GM19324 (cell line): ENCODE measurements at regions not wholly inside any gene's neighbourhood (a gene's known extent, or its start where the extent isn't known, plus 50 kb on each side); places are given as distances from the start of the nearest gene placed in this dataset.

Experiments
- ATAC-seq: cut with Tn5 transposase; IDR thresholded peaks from one replicate; pipeline ENCODE4 v1.9.1; 2021; ENCODE audit warnings: mild to moderate bottlenecking, moderate library complexity; ENCODE audit not compliant: unreplicated experiment, low FRiP score

DNA sequence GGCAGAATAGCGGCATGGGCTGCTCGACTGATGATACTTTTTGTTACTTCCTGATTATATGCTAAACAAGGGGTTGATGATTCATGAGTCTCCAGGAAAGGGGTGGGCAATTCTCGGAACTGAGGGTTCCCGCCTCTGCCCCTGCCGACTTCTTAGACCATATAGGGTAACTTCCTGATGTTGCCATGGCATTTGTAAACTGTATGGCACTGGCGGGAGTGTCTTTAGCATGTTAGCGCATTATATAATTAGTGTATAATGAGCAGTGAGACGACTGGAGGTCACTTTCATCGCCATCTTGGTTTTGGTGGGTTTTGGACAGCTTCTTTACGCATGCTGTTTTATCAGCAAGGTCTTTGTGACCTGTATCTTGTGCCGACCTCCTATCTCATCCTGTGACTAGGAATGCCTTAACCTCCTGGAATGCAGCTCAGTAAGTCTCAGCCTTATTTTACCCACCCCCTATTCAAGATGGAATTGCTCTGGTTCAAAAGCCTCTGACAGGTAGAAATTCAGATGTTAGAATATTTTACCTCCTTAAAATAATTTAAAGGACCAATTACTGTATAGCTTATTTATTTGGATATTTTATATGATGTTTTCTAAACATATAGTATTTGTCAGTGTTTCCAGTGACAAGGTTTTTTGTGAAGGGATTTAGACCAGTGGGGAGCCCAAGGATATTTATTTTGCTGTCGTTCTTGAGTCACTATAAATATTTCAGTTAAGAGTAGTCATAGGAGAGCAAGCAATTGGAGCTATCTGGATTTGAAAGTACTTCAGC is 90.1 kb upstream of the PIK3CG start:
- no peak for ATAC-seq

DNA sequence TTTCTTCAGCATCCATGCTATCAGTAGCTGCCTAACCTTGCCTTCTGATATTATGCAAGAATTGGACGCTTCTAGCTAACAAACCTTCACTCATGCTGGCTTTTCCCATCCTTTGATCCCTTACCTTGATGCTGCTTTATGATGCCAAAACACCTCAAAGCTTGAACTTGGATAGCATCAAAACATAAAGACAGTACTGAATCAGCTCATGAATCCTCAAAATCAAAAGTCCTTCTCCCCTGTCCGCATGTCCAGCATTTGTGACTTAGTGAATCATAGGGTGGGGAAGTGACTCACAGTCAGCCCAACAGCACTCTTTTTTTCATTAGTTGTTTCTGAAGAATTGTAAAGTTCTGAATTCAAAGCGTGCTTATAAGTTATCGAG is 89.5 kb upstream of the PIK3CG start:
- no peak for ATAC-seq

- no peak for ATAC-seq
These were observed 89.0 kb upstream of the PIK3CG start for GRCh38 chr7:106775975-106776607.

DNA sequence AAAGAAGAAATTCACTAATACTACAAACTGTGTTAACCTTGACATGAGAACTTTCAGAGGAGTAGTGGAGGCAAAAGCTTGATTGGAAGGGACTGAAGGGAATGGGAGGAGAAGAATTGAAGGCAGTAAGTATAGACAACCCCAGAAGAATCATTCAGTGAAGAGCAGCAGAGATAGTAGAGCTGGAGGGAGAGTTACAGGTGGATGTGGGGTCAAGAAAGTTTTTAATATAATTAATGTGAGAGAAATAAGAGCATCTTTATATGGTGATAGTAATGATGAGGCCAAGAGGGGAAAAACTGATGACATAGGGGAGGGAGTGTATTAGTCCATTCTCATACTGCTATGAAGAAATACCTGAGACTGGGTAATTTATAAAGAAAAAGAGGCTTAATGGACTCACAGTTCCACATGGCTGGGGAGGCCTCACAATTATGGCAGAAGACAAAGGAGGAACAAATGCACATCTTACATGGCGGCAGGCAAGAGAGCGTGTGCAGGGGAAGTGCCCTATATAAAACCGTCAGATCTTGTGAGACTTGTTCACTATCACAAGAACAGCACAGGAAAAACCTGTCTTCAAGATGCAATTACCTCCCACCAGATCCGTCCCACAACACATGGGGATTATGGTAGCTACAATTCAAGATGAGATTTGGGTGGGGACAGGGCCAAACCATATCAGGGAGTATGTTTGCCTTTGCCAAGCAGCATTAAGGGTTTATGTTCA is 88.3 kb upstream of the PIK3CG start:
- no peak for ATAC-seq

DNA sequence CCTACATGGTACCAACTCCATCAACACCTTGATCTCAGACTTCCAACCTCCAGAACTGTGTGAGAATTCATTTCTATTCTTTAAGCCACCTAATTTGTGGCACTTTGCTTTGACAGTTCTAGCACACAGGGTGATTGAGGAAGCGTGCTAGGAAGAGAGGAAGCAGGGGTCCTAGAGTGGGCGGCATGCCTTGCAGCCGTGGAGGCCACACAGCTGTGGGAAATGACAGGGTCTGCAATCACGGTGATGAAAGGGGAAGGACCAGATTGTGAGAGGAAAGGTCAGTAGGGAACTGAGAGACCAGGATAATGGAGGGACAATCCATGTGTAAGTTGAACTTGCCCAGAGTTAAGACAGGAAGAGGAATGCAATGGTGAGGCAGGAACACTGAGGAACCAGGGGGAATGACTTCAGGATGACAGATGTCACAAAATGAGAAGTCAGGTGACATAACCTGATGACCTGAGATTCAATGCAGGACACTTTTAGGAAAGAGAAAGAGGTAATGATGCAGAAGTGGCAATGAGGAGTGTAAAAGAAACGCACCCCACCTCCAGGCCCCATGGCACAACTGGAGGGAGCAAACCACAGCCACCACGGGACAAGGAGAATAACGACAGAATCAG is 87.3 kb upstream of the PIK3CG start:
- no peak for ATAC-seq

- no peak for ATAC-seq
These were observed 86.3 kb upstream of the PIK3CG start for GRCh38 chr7:106778656-106779250.

- ATAC-seq = no peak
These were observed 85.2 kb upstream of the PIK3CG start for GRCh38 chr7:106779877-106780276.

DNA sequence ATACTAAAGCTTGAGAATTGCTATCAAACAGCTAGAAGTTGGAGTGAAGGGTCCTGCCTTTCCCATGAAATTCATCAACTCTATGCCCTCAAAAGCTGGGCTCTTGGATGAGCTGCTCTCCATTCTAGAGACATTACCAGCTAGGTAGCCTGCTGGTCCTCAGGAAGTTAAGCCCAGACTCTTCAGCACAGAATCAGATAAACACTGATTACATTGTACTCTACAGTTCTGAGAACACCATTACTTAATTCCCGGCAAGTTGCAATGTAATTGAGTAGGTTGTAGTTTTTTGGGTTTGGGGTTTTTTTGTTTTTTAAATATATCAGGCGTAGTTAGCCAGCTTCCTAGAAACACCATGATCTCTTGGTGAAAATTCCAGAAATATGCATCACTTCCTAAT is 84.1 kb upstream of the PIK3CG start:
- ATAC-seq = no peak

GRCh38 chr7:106781828-106782544 is 83.1 kb upstream of the PIK3CG start:
- no peak for ATAC-seq

GRCh38 chr7:106783286-106783685 is 81.8 kb upstream of the PIK3CG start:
- ATAC-seq = no peak

DNA sequence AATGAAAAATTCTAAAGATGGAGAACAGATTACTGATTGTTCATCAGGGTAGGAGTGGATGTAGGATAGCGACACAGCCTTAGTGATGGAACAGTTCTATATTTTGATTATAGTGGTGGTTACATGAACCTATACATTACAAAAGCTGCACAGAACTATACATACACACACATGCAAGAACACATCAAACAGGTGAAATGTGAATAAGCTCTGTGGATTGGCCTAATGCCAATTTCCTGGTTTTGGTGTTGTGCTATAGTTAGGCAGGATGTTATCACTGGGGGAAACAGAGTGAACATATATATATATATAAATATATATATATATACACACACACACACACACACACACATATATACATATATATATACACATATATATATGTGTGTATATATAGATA is 76.4 kb upstream of the PIK3CG start:
- ATAC-seq = no peak

GRCh38 chr7:106791526-106791925 is 73.6 kb upstream of the PIK3CG start:
- ATAC-seq = no peak

DNA sequence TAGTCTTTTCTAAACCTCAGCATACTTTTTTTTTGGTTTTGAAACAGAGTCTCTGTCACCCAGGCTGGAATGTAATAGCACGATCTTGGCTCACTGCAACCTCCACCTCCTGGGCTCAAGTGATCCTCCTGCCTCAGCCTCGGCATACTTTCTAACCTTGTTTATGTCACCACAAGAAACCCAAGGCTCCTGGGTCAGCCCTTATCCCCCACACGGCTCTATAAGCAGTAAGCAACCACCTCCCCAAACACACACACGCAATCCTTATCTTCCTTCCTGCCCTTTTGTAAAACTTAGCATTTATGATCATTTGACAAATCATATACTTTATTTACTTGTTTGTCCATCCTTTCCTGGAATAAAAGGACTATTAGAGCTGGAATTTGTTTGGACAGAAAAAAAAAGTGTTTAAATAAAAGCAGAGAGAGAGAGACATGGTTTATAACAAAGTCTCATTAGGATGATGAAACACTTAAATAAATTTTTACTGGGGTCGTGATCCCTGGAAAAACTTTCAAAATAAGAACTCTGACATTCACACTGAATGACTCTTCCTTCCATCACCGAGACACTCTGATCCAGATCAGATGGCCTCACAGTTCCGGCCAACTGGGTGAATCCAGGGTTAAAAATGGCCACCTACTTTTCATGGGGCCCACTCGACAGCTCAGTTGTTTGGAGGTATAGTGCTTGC is 72.7 kb upstream of the PIK3CG start:
- ATAC-seq = no peak

- no peak for ATAC-seq
These were observed 71.8 kb upstream of the PIK3CG start for GRCh38 chr7:106793015-106793975.

DNA sequence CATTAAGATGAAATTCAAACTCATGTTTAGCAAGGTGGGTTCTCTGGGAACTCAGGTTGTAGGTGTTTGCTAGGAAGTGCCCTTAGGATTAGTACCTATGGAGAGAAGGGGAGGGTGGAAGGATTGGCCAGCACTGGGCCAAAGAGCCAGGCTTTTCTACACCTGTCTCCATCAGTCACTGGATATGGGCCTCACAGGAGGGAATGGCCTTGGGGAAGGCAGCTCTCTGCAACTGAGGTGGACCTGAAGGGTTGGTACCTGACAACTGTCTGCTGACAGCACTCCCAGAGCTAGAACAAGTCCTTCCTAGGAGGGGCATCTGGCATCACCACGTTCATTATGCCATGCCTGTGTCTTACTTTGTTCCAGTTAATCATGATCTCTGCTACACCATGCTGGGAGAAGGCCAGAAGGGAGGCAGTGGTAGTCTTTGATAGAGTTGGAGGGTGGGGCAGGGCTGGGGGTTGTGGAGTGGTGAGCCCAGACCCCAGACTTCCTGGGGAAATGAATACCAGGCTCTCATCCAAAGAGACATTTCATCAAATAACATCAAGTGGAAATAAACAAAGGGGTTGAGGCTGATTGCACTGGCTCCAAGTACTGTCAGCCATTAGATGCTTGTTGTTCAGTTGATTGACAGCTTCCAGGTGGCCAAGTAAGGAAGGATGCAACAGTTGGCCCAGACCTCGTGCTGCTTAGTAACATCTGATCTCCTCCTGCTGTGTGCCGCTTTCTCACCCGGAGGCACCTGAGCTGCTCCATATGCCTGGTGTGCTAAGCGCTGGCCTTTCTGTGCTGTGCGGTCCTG is 70.6 kb upstream of the PIK3CG start:
- ATAC-seq = no peak

- ATAC-seq = no peak
These were observed 69.8 kb upstream of the PIK3CG start for GRCh38 chr7:106795084-106795876.

DNA sequence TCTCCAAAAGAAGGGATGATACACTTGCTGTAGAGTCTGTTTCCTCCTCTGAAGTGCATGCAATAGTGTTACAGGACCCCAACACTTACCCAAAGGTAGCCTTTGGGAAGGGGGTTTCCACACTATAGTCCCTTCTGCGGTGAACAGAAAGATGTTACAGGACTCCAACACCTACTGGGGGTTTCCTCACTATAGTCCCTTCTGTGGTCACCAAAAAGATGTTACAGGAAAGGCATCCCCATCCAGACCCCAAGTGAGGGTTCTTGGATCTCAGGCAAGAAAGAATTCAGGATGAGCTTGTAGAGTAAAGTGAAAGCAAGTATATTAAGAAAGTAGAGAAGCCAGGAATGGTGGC is 69.2 kb upstream of the PIK3CG start:
- ATAC-seq = no peak
